NB4 (cell line): ENCODE measurements at regions not wholly inside any gene's neighbourhood (a gene's known extent, or its start where the extent isn't known, plus 50 kb on each side); places are given as distances from the start of the nearest gene placed in this dataset.

Experiments
- DNase-seq: peaks from one replicate; pipeline ENCODE4 v3.0.0; 2010; ENCODE audit warnings: low read depth
- H3K4me3 ChIP-seq: one replicate; pipeline ENCODE4 v1.5.1; 2011; ENCODE audit warnings: mild to moderate bottlenecking, low read depth, low read length, moderate library complexity
- MYC ChIP-seq: IDR thresholded peaks from 2 replicates; pipeline ENCODE4 v1.6.1; 2011; ENCODE audit warnings: low read depth, low read length
- POLR2A ChIP-seq: IDR thresholded peaks from 2 replicates; pipeline ENCODE4 v1.6.1; 2011; ENCODE audit warnings: mild to moderate bottlenecking; ENCODE audit not compliant: insufficient read length; ENCODE audit errors: extremely low read depth
- TF ChIP-seq, protein P1 (sequence below): IDR thresholded peaks from one replicate; pipeline ENCODE4 v1.5.1; 2012; ENCODE audit warnings: low read depth, low read length
- TF ChIP-seq, protein P2 (sequence below): IDR thresholded peaks from 2 replicates; pipeline ENCODE4 v1.6.1; 2011; ENCODE audit warnings: low read depth, low read length

DNA sequence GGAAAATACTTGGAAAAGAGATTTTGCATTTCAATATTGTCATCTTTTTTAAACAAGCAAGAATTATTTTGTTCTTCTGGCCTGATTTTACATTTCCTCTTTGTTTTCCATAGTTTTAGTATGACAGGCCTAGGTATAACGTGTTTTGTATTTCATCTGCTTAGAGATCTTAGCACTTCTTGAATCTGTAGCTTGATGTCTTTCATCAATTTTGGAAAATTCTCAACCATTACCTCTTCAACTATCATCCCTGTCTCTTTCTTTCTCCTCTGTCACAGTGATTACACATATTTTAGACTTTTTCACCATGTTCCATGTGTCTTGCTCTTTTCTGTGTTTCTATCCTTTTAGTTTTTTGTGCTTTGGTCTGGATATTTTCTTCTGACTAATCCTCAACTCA, 67.2 kb upstream of the PHACTR1 start:
- no peak for TF ChIP-seq MYC
- TF ChIP-seq POLR2A, result no peak
- TF ChIP-seq, protein P1, sequence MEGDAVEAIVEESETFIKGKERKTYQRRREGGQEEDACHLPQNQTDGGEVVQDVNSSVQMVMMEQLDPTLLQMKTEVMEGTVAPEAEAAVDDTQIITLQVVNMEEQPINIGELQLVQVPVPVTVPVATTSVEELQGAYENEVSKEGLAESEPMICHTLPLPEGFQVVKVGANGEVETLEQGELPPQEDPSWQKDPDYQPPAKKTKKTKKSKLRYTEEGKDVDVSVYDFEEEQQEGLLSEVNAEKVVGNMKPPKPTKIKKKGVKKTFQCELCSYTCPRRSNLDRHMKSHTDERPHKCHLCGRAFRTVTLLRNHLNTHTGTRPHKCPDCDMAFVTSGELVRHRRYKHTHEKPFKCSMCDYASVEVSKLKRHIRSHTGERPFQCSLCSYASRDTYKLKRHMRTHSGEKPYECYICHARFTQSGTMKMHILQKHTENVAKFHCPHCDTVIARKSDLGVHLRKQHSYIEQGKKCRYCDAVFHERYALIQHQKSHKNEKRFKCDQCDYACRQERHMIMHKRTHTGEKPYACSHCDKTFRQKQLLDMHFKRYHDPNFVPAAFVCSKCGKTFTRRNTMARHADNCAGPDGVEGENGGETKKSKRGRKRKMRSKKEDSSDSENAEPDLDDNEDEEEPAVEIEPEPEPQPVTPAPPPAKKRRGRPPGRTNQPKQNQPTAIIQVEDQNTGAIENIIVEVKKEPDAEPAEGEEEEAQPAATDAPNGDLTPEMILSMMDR, result no peak
- TF ChIP-seq, protein P2, sequence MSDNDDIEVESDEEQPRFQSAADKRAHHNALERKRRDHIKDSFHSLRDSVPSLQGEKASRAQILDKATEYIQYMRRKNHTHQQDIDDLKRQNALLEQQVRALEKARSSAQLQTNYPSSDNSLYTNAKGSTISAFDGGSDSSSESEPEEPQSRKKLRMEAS, result no peak
- DNase-seq, result no peak
- no peak overlapping the region for H3K4me3 ChIP-seq

DNA sequence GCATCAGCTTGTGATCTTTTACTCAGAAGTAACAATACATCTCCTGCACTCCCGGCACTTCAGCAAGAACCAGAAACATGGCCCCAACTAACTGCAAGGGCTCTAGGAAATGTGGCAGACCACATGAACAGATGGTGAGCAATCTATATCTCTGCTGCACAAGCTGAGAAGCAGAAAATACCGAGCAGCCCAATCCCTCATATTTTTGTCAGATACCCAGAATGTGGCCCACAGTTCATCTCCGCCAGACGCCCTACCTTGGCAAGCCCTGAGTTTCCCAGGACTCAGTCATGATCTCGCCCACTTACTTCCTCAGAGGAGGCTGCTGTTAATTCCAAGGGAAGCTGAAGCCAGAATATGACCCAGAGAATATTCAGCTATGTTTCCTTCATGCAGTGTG, 63.1 kb upstream of the PHACTR1 start:
- DNase-seq, result no peak
- TF ChIP-seq POLR2A (no peak), MYC (no peak)
- TF ChIP-seq, protein P1, result no peak
- TF ChIP-seq, protein P2, result no peak
- H3K4me3 ChIP-seq, result no peak overlapping the region

DNA sequence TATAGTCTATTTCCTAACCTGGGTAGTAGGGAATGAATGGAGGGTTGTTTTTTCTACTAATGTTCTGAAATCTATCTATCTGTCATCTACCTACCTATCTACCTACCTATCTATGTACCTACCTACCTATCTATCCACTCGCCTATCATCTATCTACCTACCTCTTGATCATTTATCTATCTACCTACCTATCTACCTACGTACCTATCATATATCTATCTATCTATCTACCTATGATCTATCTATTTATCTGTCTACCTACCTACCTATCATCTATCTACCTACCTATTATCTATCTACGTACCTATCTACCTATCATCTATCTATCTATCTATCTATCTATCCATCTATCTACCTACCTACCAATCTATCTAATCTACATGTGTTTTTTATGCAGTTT, 62.5 kb upstream of the PHACTR1 start:
- no peak for TF ChIP-seq POLR2A
- TF ChIP-seq MYC, result no peak
- TF ChIP-seq, protein P2, result no peak
- DNase-seq, result no peak
- H3K4me3 ChIP-seq, result no peak overlapping the region

DNA sequence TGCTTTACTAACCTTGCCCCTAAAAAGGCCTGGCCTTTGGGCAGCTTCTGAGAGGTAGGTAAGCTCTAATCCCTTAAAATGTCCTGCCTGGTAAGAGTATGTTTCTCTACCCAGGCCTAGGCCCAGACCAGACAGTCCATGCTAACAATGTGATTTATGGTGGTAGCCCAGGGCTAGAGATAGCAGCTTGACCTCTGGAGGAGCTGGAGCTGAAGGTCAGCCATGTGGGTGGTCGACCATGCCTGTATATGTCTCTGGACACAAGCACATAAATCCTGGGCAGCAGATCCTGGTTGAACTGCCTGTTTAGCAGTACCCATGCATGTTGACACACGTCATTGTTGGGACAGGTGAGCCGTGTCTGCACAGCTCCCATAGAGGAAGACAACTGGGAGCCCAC, 62.1 kb upstream of the PHACTR1 start:
- H3K4me3 ChIP-seq, result no peak overlapping the region
- TF ChIP-seq MYC (no peak), POLR2A (no peak)
- TF ChIP-seq, protein P2, result no peak
- TF ChIP-seq, protein P1, result no peak
- no peak for DNase-seq

DNA sequence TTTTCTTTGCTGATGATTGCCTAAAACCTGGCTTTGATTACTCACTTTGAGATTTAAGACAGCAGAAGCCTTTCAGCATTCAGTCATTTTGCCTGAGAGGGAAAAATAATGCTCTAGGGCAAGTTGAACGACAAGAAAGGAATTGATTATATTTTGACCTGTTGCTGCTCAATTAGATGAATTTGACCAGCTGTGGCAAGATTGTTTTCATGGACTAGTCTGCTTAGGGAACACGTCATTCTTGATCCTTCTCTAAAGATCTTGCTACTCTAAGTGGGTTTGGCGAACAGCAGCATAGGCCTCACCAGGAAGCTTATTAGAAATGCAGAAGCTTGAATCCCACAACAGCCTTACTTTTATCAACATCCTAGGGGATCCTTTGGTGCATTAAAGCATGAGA, 59.7 kb upstream of the PHACTR1 start:
- no peak overlapping the region for H3K4me3 ChIP-seq
- no peak for TF ChIP-seq MYC
- TF ChIP-seq, protein P2, result no peak
- TF ChIP-seq POLR2A, result no peak
- TF ChIP-seq, protein P1, result no peak
- DNase-seq, result no peak

DNA sequence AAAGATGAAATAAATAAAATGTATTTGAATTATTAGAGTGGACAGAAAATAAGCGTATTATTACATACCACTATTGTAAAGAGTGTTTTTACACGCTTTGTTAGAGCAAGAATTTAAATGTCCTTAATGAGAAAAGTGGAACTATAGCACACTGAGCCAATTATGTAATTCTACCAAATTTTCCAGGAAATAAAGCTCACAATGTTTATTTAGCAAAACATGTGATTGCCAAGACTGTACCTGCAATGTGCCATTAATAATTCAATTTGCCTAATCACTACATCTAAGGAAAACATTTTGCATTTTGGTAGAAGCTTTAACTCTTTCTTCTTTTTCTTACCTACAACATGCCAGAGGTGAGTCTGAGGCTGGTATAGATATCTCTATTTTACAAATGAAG, 58.7 kb upstream of the PHACTR1 start:
- no peak for DNase-seq
- TF ChIP-seq, protein P1, result no peak
- TF ChIP-seq MYC (no peak), POLR2A (no peak)
- TF ChIP-seq, protein P2, result no peak
- no peak overlapping the region for H3K4me3 ChIP-seq
